LNCaP clone FGC (cell line): ENCODE measurements at regions not wholly inside any gene's neighbourhood (a gene's known extent, or its start where the extent isn't known, plus 50 kb on each side); places are given as distances from the start of the nearest gene placed in this dataset.

Experiments used
- DNase-seq: peaks from one replicate; pipeline ENCODE4 v3.0.0-alpha.2; 2011; ENCODE audit warnings: low read depth
- H3K4me3 ChIP-seq: 2 replicates; pipeline ENCODE4 v1.5.1; 2011; ENCODE audit warnings: mild to moderate bottlenecking, low read depth, low read length, control low read depth
- CTCF ChIP-seq: IDR thresholded peaks from 2 replicates; pipeline ENCODE4 v1.5.1; 2012; ENCODE audit warnings: mild to moderate bottlenecking; ENCODE audit not compliant: control insufficient read depth, insufficient read depth; ENCODE audit errors: extremely low read depth

GRCh38 chr6:133160536-133160935, 80.6 kb upstream of the EYA4 start:
- H3K4me3 ChIP-seq: no peak overlapping the region
- no peak for TF ChIP-seq CTCF
- DNase-seq: no peak

- no peak overlapping the region for H3K4me3 ChIP-seq
- TF ChIP-seq CTCF: no peak
- no peak for DNase-seq
These were observed 75.9 kb upstream of the EYA4 start for GRCh38 chr6:133165235-133165634.

- no peak overlapping the region for H3K4me3 ChIP-seq
- no peak for TF ChIP-seq CTCF
- DNase-seq: no peak
These were observed 74.4 kb upstream of the EYA4 start for GRCh38 chr6:133166766-133167165.

- no peak overlapping the region for H3K4me3 ChIP-seq
- no peak for DNase-seq
- no peak for TF ChIP-seq CTCF
These were observed 71.3 kb upstream of the EYA4 start for GRCh38 chr6:133169901-133170300.

- TF ChIP-seq CTCF: no peak
- no peak for DNase-seq
- H3K4me3 ChIP-seq: no peak overlapping the region
These were observed 70.6 kb upstream of the EYA4 start for GRCh38 chr6:133170602-133171001.

- H3K4me3 ChIP-seq: no peak overlapping the region
- TF ChIP-seq CTCF: no peak
- no peak for DNase-seq
These were observed 69.1 kb upstream of the EYA4 start for GRCh38 chr6:133171989-133172604.

- no peak for TF ChIP-seq CTCF
- no peak for DNase-seq
- no peak overlapping the region for H3K4me3 ChIP-seq
These were observed 67.9 kb upstream of the EYA4 start for GRCh38 chr6:133173276-133173675.
